OCI-M1 (cell line): ENCODE measurements at regions not wholly inside any gene's neighbourhood (a gene's known extent, or its start where the extent isn't known, plus 50 kb on each side); places are given as distances from the start of the nearest gene placed in this dataset.

Source experiments
- DNase-seq: peaks from one replicate; lab custom pipeline; 2025; lab: John Stamatoyannopoulos, UW

GRCh38 chr7:68434857-68435256 lies 1163.4 kb upstream of the AUTS2 start:
- no peak for DNase-seq

- DNase-seq, result no peak
Measured at GRCh38 chr7:68438016-68438415, 1160.3 kb upstream of the AUTS2 start.

DNA sequence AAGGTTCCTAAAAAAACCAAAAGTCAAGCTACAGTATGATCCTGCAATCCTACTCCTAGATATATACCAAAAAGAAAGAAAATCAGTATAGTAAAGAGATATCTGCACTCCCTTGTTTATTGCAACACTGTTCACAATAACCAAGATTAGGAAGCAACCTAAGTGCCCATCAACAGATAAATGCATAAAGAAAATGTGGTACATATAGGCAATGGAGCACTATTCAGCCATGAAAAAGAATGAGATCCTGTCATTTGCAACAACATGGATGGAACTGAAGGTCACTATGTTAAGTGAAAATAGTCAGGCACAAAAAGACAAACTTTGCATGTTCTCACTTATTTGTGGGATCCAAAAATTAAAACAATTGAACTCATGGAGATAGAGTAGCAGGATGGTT lies 1159.5 kb upstream of the AUTS2 start:
- DNase-seq, result no peak

DNA sequence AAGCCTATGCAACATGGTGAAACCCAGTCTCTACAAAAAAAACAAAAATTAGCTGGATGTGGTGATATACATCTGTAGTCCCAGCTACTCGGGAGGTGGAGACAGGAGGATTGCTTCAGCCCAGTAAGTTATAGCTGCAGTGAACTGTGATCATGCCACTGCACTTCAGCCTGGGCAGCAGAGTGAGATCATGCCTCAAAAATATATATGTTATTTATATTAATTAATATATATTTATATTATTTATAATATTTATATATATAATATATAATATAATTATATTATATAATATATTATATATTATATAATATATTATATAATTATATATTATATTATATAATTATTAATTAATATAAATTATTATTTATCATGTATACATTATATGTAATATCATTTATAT lies 1158.4 kb upstream of the AUTS2 start:
- no peak for DNase-seq

DNA sequence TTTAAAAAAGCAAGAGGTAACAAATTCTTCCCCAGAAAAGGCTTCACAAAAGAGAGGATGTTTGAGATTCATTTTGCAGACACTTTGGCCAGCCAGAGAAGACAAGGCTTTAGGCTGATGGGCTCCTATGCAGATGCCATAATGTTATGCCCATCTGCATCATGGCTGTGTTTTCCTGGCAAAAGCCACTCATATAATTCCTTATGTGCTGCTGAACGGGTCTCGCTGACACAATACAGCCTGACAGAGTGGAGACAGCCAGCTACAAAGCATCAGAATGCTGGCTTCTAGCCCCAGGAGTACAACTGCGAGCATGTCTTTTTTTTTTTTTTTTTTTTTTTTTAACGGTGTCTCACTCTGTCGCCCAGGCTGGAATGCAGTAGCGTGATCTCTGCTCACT lies 1157.4 kb upstream of the AUTS2 start:
- no peak for DNase-seq

- DNase-seq, result no peak
Measured at GRCh38 chr7:68441645-68442044, 1156.6 kb upstream of the AUTS2 start.

GRCh38 chr7:68442931-68443631 lies 1155.2 kb upstream of the AUTS2 start:
- DNase-seq, result no peak

DNA sequence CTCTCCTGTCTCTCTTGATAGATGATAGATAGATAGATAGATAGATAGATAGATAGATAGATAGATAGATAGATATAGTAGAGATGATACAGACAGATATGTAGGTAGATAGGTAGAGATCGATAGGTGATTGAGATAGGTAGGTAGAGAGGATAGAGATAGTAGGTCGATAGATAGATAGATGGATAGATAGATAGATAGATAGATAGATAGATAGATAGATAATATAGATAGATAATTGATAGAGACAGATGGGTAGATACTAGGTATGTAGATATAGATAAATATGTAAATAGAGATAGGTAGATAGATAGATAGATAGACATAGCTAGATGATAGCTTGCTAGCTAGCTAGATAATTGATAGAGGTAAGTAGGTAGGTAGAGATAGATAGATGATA lies 1154.2 kb upstream of the AUTS2 start:
- no peak for DNase-seq

DNA sequence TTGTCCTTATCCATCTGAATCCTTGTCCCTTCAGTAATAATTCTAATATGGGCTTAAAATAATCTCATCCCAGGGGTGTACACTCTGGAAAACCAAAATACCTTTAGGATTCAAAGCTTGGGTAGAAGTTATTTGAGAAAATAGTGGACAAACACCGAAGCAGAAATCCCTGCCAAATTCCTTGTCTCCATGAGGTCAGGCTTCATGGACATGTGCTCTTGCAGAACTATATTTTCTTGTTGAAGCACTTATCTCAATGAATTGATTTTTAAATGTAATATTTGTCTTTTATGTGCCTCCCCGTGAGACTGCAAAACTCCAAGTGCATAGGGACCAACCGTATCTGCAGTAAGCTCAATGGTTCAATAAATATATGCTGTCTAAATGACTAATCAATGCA lies 1153.3 kb upstream of the AUTS2 start:
- DNase-seq, result no peak

- no peak for DNase-seq
Measured at GRCh38 chr7:68446183-68446582, 1152.1 kb upstream of the AUTS2 start.

GRCh38 chr7:68449099-68449498 lies 1149.2 kb upstream of the AUTS2 start:
- no peak for DNase-seq

DNA sequence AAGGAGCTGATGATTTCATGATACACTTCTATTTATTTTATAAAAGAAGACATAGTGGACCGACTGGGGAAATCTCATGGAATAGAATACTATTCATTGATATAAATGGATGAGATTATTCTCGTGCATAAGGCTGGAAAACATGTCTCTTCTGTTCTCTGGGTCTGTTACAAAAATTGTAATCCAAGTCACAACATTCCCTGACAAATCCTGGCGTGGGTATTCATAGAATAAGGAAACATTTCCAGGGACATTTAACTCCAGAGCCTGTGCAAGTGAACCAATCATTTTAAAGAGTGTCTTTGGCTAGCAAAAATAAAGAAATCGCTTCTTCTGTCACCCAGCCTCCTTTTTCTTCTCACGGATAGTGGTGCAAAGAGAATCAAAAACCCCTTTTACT lies 1148.5 kb upstream of the AUTS2 start:
- no peak for DNase-seq

- no peak for DNase-seq
Measured at GRCh38 chr7:68454931-68455330, 1143.3 kb upstream of the AUTS2 start.

DNA sequence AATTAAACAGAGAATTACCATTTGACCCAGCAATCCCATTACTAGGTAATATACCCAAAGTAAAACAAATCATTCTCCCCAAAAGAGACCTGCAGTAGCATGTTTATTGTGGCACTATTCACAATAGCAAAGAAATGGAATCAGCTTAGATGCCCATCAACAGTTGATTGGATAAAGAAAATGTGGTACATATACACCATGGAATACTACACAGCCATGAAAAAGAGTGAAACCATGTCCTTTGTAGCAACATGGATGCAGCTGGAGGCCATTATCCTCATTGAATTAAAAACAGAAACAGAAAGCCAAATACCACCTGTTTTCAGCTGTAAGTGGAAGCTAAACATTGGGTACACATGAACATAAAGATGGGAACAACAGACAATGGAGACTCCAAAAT lies 1141.8 kb upstream of the AUTS2 start:
- no peak for DNase-seq

- no peak for DNase-seq
Measured at GRCh38 chr7:68457481-68457880, 1140.8 kb upstream of the AUTS2 start.

DNA sequence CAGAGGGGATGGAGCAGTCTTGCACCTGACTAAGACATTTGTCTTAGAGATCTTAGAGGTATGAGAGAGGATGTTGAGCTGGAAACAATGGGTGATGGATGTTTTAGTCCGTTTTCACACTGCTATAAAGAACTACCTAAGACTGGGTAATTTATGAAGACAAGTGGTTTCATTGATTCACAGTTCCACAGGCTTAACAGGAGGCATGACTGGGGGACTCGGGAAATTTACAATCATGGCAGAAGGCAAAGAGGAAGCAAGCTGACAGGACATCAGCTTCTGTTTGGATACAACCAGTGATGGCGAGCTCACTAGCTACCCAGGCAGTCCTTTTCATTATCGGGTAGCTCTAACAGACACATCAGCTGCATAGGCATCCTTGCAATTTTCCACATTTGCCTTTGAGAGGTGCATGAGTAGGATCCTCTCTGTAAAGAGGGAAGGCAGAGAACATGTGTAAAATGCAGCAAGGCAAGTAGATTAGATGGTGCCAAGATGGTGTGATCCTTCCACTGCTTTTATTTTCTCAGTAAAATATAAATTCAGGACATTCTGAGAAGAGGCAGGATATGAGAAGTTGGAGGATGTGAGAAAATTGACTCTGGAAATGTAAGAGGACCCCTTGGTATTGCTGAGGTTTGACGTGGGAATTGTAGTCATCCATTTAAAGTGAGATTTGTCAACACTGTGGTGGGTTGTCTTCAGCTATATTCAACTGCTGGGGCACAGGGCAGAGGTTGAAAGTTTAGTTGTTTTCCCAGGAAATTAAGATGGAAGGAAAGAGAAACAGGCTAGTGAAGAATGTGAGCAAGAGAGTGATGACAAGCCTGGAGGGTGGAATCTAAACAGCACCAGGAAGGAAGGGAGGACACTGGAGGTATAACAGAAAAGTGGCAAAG lies 1140.0 kb upstream of the AUTS2 start:
- DNase-seq, result no peak

- DNase-seq, result no peak
Measured at GRCh38 chr7:68461430-68461829, 1136.8 kb upstream of the AUTS2 start.

DNA sequence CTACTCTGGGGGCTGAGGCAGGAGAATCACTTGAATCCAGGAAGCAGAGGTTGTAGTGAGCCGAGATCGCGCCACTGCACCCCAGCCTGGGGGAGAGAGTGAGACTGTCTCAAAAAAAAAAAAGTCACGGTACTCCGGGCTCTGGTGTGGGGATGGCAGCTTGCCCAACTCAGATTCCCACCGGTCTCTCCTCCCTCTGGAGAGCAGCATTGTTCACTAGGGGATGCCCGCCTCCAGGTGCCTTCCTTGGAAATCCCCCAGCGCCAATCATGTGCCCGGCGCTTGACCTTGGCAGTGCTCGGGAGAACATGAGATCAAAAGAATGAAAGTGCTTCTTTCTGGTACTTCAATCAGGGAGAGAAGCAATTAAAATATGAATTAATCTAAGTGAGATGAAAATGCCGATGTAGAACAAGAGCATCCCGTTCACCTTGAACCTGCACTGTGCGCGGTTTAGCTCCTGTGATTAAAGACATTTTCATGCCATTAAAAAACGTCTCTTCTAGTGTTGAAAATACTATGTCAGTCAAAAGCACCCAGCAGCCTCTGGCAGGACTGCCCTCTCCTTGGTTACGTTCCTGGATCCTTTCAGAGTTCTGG lies 1127.3 kb upstream of the AUTS2 start:
- no peak for DNase-seq

GRCh38 chr7:68472688-68473087 lies 1125.6 kb upstream of the AUTS2 start:
- DNase-seq, result no peak

DNA sequence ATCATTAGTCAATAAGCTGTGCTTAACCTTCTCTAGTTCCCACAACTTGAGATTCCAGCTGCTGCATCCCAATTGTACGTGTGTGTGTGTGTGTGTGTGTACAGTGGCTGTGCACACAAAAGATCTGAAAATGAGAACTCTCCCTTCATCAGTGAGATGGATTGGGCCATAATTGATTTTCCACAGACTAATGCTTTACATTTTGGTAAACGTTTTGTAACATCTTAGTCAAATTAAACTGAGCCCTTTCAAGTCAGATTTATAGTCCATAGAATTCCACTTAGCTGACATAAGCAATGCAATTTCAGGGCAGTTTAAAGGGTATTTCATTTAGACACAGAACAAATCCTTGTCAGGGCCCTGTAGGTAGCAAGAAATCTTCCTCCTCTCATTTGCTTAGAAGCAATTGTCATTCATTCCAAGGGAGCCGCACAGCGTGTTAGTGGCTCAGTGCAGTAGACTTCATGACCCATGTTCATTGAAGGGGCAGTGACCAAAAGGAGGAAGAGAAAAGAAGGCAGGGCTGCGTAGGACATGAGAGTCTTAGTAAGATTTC lies 1123.5 kb upstream of the AUTS2 start:
- DNase-seq, result no peak

- no peak for DNase-seq
Measured at GRCh38 chr7:68476966-68477365, 1121.3 kb upstream of the AUTS2 start.

DNA sequence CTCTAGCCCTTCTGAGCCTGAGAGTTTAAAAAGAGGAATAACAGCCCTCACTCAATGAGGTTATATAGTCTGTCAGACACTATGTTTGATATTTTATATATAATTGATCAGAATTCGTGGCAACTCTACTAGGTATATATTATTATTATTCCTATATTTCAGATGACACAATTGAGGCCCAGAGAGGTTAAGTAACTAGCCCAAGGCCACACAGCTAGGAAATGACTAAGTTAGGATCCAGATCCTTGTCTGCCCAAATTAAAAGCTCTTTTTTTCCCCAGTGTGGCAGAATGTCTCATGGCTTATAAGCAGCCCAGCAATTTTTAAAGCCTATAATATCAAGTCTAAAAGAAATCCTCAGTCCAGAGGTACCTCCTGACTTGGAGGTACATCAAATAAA lies 1119.9 kb upstream of the AUTS2 start:
- DNase-seq, result no peak

DNA sequence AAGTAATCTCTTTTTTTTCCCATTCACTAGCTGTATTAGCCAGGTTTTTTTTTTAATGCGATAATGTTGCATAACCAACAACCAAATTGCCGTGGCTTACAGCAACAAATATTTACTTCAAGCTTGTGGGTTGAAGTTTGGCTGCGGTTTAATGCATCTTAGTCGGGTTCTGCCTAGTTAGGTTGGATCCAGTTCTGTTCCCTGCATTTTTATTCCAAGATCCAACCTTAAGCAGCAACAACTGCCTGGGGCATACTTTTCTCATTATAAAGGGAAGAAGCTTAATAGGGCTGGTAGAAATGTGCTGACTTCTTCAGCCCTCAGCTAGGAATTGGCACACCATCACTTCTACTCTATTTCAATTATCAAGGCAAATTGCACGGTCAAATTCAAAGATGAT lies 1115.5 kb upstream of the AUTS2 start:
- DNase-seq, result no peak
